ENCODE measurements at regions not wholly inside any gene's neighbourhood (a gene's known extent, or its start where the extent isn't known, plus 50 kb on each side); places are given as distances from the start of the nearest gene placed in this dataset.

GRCh38 chrX:39903937-39904336 is 193.8 kb downstream of the BCOR start:
- H3K27ac ChIP-seq (ENCODE audit: control insufficient read depth, insufficient read depth, low read length): peak overlapping the region; percentile 9
- DNase-seq (ENCODE audit: low read depth, low spot score) (peak; percentile 36), FAIRE-seq (peak; percentile 83)
- H3K4me1 ChIP-seq (ENCODE audit: control insufficient read depth, extremely low read depth, insufficient read depth, low read length): peaks cover 40% of the 10 kb centered on the region
- no peaks in the 10 kb centered on the region for H3K27me3 ChIP-seq (ENCODE audit: control insufficient read depth, extremely low read depth, insufficient read depth, low read length)
- H3K9me1 ChIP-seq (ENCODE audit: control insufficient read depth, extremely low read depth, insufficient read depth, low read length): no peaks in the 10 kb centered on the region
- H3K79me2 ChIP-seq (ENCODE audit: control insufficient read depth, insufficient read depth, low read length): no peaks in the 10 kb centered on the region
- no peaks in the 10 kb centered on the region for H3K36me3 ChIP-seq (ENCODE audit: control insufficient read depth in 2 of 2, extremely low read depth in 1 of 2, insufficient read depth in 2 of 2, low read length in 2 of 2)
- no peaks in the 10 kb centered on the region for H4K20me1 ChIP-seq (ENCODE audit: control insufficient read depth, extremely low read depth, insufficient read depth, low read length)
- no peak overlapping the region for H3K9ac ChIP-seq (ENCODE audit: control insufficient read depth, extremely low read depth, insufficient read depth, low read length)
- no peaks in the 10 kb centered on the region for H3K9me3 ChIP-seq (ENCODE audit: control insufficient read depth, low read depth, low read length)
- no peak overlapping the region for H3K4me3 ChIP-seq (ENCODE audit: control insufficient read depth in 2 of 3, extremely low read depth in 1 of 3, insufficient read depth in 2 of 3, low read depth in 1 of 3, low read length in 3 of 3)
- dilution Hi-C loops (cut with MboI; ENCODE audit: extremely low pct_ligation_motif_present, low sequenced_read_pairs): no loop called here
- no peak overlapping the region for H3K4me2 ChIP-seq (ENCODE audit: control insufficient read depth, extremely low read depth, insufficient read depth, low read depth, low read length)
- no peak overlapping the region for H2AFZ ChIP-seq (ENCODE audit: control insufficient read depth, low read length)
- TF ChIP-seq EZH2 (IDR thresholded peaks at IDR 0.05; ENCODE audit: low read length) (no peak), CTCF (optimal IDR thresholded peaks at IDR 0.05 in 1 of 3, IDR thresholded peaks at IDR 0.05 in 1 of 3, conservative IDR thresholded peaks at IDR 0.05 in 1 of 3; ENCODE audit: extremely low read depth in 1 of 3, insufficient read depth in 2 of 3, low read length in 3 of 3) (no peak)

- FAIRE-seq (no peak), DNase-seq (ENCODE audit: low read depth, low spot score) (no peak)
- no peaks in the 10 kb centered on the region for H3K36me3 ChIP-seq (ENCODE audit: control insufficient read depth in 2 of 2, extremely low read depth in 1 of 2, insufficient read depth in 2 of 2, low read length in 2 of 2)
- dilution Hi-C loops (cut with MboI; ENCODE audit: extremely low pct_ligation_motif_present, low sequenced_read_pairs): no loop called here
- no peak overlapping the region for H3K9ac ChIP-seq (ENCODE audit: control insufficient read depth, extremely low read depth, insufficient read depth, low read length)
- H3K4me1 ChIP-seq (ENCODE audit: control insufficient read depth, extremely low read depth, insufficient read depth, low read length): peaks cover 36% of the 10 kb centered on the region
- H3K4me2 ChIP-seq (ENCODE audit: control insufficient read depth, extremely low read depth, insufficient read depth, low read depth, low read length): no peak overlapping the region
- no peaks in the 10 kb centered on the region for H3K79me2 ChIP-seq (ENCODE audit: control insufficient read depth, insufficient read depth, low read length)
- no peak overlapping the region for H2AFZ ChIP-seq (ENCODE audit: control insufficient read depth, low read length)
- no peak for TF ChIP-seq CTCF (optimal IDR thresholded peaks at IDR 0.05 in 1 of 3, IDR thresholded peaks at IDR 0.05 in 1 of 3, conservative IDR thresholded peaks at IDR 0.05 in 1 of 3; ENCODE audit: extremely low read depth in 1 of 3, insufficient read depth in 2 of 3, low read length in 3 of 3)
- TF ChIP-seq EZH2 (IDR thresholded peaks at IDR 0.05; ENCODE audit: low read length): no peak
- no peaks in the 10 kb centered on the region for H4K20me1 ChIP-seq (ENCODE audit: control insufficient read depth, extremely low read depth, insufficient read depth, low read length)
- no peaks in the 10 kb centered on the region for H3K27me3 ChIP-seq (ENCODE audit: control insufficient read depth, extremely low read depth, insufficient read depth, low read length)
- no peaks in the 10 kb centered on the region for H3K9me3 ChIP-seq (ENCODE audit: control insufficient read depth, low read depth, low read length)
- H3K9me1 ChIP-seq (ENCODE audit: control insufficient read depth, extremely low read depth, insufficient read depth, low read length): no peaks in the 10 kb centered on the region
- H3K4me3 ChIP-seq (ENCODE audit: control insufficient read depth in 2 of 3, extremely low read depth in 1 of 3, insufficient read depth in 2 of 3, low read depth in 1 of 3, low read length in 3 of 3): no peak overlapping the region
- H3K27ac ChIP-seq (ENCODE audit: control insufficient read depth, insufficient read depth, low read length): no peak overlapping the region
Observed at GRCh38 chrX:39904816-39905537, 192.8 kb downstream of the BCOR start.

All from keratinocyte (primary cell).